22Rv1 (cell line): ENCODE measurements at regions not wholly inside any gene's neighbourhood (a gene's known extent, or its start where the extent isn't known, plus 50 kb on each side); places are given as distances from the start of the nearest gene placed in this dataset.

Experiments used
- ZFX ChIP-seq: fragments of 450-650 bp; IDR thresholded peaks from 2 replicates; pipeline ENCODE4 v1.6.1; 2017; ENCODE audit warnings: antibody characterized with exemption, borderline replicate concordance
- TF ChIP-seq, protein P1 (sequence below): fragments of 450-650 bp; IDR thresholded peaks from 2 replicates; pipeline ENCODE4 v1.5.1; 2017; ENCODE audit warnings: mild to moderate bottlenecking

DNA sequence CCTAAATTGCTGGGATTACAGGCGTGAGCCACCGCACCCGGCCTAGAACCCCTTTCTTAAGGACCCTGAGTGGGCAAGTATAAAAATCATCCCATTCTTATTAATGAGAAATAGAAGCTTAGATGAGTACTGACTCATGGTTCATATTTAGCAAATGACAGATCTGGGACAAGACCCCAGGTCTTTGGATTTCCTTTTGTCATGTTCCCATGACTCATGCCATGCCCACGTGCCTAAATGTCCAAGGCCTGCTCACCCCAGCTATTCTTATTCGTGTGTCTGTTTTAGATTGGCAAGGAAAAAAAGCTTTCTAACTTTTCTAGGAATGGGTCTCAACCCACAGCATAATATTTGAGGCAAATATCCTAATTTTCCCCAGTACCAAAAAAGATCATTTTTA lies 57.7 kb upstream of the RPS23 start:
- TF ChIP-seq, protein P1, sequence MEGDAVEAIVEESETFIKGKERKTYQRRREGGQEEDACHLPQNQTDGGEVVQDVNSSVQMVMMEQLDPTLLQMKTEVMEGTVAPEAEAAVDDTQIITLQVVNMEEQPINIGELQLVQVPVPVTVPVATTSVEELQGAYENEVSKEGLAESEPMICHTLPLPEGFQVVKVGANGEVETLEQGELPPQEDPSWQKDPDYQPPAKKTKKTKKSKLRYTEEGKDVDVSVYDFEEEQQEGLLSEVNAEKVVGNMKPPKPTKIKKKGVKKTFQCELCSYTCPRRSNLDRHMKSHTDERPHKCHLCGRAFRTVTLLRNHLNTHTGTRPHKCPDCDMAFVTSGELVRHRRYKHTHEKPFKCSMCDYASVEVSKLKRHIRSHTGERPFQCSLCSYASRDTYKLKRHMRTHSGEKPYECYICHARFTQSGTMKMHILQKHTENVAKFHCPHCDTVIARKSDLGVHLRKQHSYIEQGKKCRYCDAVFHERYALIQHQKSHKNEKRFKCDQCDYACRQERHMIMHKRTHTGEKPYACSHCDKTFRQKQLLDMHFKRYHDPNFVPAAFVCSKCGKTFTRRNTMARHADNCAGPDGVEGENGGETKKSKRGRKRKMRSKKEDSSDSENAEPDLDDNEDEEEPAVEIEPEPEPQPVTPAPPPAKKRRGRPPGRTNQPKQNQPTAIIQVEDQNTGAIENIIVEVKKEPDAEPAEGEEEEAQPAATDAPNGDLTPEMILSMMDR, result no peak
- TF ChIP-seq ZFX, result no peak
